HCT116 (cell line): ENCODE measurements at regions not wholly inside any gene's neighbourhood (a gene's known extent, or its start where the extent isn't known, plus 50 kb on each side); places are given as distances from the start of the nearest gene placed in this dataset.

Experiments
- CBX3 ChIP-seq: IDR thresholded peaks from 2 replicates; pipeline ENCODE4 v1.6.1; 2012; ENCODE audit warnings: low read depth
- CTCF ChIP-seq, 3 experiments: fragments of 200-600 bp in 1 of 3; sonication (generic) in 1 of 3; IDR thresholded peaks in 2 of 3; conservative IDR thresholded peaks in 1 of 3; 2 replicates each; pipeline ENCODE4 v1.5.1; 2012 to 2017; ENCODE audit warnings: low read depth in 2 of 3, low read length in 2 of 3, antibody characterized with exemption in 1 of 3, borderline replicate concordance in 1 of 3, control low read depth in 1 of 3, mild to moderate bottlenecking in 1 of 3, mixed read lengths in 1 of 3, mixed run types in 1 of 3, moderate library complexity in 1 of 3; ENCODE audit not compliant: insufficient read depth in 1 of 3
- EZH2 ChIP-seq: fragments of 200-600 bp; sonication (generic); IDR thresholded peaks from 2 replicates; pipeline ENCODE4 v1.6.1; 2017; ENCODE audit warnings: antibody characterized with exemption, mixed run types
- MAX ChIP-seq: IDR thresholded peaks from 2 replicates; pipeline ENCODE4 v1.6.1; 2012
- POLR2A ChIP-seq: IDR thresholded peaks from 2 replicates; pipeline ENCODE4 v1.7.0; 2011; ENCODE audit warnings: borderline replicate concordance; ENCODE audit not compliant: insufficient read depth, insufficient read length; ENCODE audit errors: extremely low read depth
- POLR2AphosphoS5 ChIP-seq: IDR thresholded peaks from 2 replicates; pipeline ENCODE4 v1.6.1; 2011; ENCODE audit warnings: mild to moderate bottlenecking, low read depth, low read length, moderate library complexity
- ZBTB33 ChIP-seq: IDR thresholded peaks from 2 replicates; pipeline ENCODE4 v1.6.1; 2011; ENCODE audit warnings: mild to moderate bottlenecking, low read length, moderate library complexity; ENCODE audit not compliant: insufficient replicate concordance; ENCODE audit errors: extremely low read depth
- ZFX ChIP-seq: fragments of 450-650 bp; IDR thresholded peaks from 2 replicates; pipeline ENCODE4 v1.6.1; 2017

- TF ChIP-seq CTCF (IDR thresholded peaks at IDR 0.05 in 2 of 3, conservative IDR thresholded peaks at IDR 0.05 in 1 of 3; ENCODE audit: borderline replicate concordance in 1 of 3, insufficient read depth in 1 of 3, low read depth in 2 of 3, low read length in 2 of 3) (no peak), EZH2 (no peak), POLR2A (no peak), ZBTB33 (no peak), MAX (no peak), POLR2AphosphoS5 (no peak), CBX3 (no peak), ZFX (no peak)
These were observed 74.1 kb upstream of the TMED7 start for GRCh38 chr5:115699967-115700366.
